K562 (cell line): ENCODE measurements at regions not wholly inside any gene's neighbourhood (a gene's known extent, or its start where the extent isn't known, plus 50 kb on each side); places are given as distances from the start of the nearest gene placed in this dataset.

ENCODE experiments used
- ARID1B ChIP-seq: fragments of 450-650 bp; IDR thresholded peaks from 2 replicates; pipeline ENCODE4 v1.6.1; 2016; ENCODE audit warnings: antibody characterized with exemption, mild to moderate bottlenecking, inconsistent platforms
- DPF2 ChIP-seq: fragments of 450-650 bp; IDR thresholded peaks from 2 replicates; pipeline ENCODE4 v1.6.1; 2016
- FOXJ3 ChIP-seq: sonication (generic); formaldehyde crosslinking; IDR thresholded peaks from 2 replicates; pipeline ENCODE4 v1.4.0; 2020; ENCODE audit warnings: mild to moderate bottlenecking, missing genetic modification reagents
- HLTF ChIP-seq: fragments of 450-650 bp; IDR thresholded peaks from 2 replicates; pipeline ENCODE4 v1.6.1; 2016
- MCM7 ChIP-seq, 2 experiments: fragments of 450-650 bp; IDR thresholded peaks; 2 replicates each; pipeline ENCODE4 v1.6.1; 2016 to 2018
- NCOR1 ChIP-seq: fragments of 450-650 bp; IDR thresholded peaks from 2 replicates; pipeline ENCODE4 v1.6.1; 2016; ENCODE audit warnings: mild to moderate bottlenecking, moderate library complexity
- SMARCA4 ChIP-seq: fragments of 450-650 bp; IDR thresholded peaks from 2 replicates; pipeline ENCODE4 v1.6.1; 2016
- ZNF282 ChIP-seq: sonication (generic); formaldehyde crosslinking; IDR thresholded peaks from 2 replicates; pipeline ENCODE4 v1.8.1; 2023; ENCODE audit warnings: missing genetic modification reagents
- TF ChIP-seq, protein P1 (sequence below): fragments of 450-650 bp; IDR thresholded peaks from 2 replicates; pipeline ENCODE4 v1.6.1; 2018; ENCODE audit not compliant: partially characterized antibody
- TF ChIP-seq, protein P2 (sequence below): fragments of 450-650 bp; formaldehyde crosslinking; IDR thresholded peaks from 2 replicates; pipeline ENCODE4 v1.4.0; 2020; ENCODE audit warnings: mild to moderate bottlenecking, moderate library complexity
- TF ChIP-seq, protein P3 (sequence below): fragments of 450-650 bp; IDR thresholded peaks from 2 replicates; pipeline ENCODE4 v1.6.1; 2016; ENCODE audit warnings: missing biosample characterization, missing genetic modification characterization
- TF ChIP-seq, protein P4 (sequence below), 3 experiments: fragments of 200-800 bp in 1 of 3; sonication (Bioruptor generic) in 1 of 3; sonication (generic) in 1 of 3; formaldehyde crosslinking in 1 of 3; IDR thresholded peaks; 2 replicates each; pipeline versions ENCODE4 v1.6.1 to v1.8.0; 2016 to 2022; ENCODE audit warnings: mild to moderate bottlenecking in 2 of 3, missing compliant biosample characterization in 2 of 3, missing genetic modification characterization in 2 of 3, missing genetic modification reagents in 1 of 3

DNA sequence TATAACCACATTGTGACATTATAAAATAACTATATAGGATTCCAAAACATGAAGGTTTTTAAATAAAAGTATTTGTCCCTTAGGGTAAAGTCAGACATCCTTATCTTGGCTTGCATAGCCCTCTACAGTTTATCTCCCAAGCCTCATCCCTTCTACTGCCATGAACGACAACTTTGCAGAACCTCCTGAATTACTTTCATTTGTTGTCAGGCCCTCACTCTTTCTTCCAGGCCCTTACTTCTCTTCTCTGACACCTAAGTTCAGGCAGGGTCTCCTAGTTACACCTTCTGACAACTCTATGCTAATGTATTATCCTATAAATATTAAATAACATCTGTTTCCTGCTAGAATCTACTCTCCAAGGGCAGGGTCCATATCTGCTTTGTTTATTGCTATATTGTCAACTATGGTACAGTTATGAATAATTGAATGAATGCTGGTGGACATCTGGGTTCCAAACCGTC, 115.7 kb upstream of the MDM1 start (continued):
- TF ChIP-seq, protein P1, sequence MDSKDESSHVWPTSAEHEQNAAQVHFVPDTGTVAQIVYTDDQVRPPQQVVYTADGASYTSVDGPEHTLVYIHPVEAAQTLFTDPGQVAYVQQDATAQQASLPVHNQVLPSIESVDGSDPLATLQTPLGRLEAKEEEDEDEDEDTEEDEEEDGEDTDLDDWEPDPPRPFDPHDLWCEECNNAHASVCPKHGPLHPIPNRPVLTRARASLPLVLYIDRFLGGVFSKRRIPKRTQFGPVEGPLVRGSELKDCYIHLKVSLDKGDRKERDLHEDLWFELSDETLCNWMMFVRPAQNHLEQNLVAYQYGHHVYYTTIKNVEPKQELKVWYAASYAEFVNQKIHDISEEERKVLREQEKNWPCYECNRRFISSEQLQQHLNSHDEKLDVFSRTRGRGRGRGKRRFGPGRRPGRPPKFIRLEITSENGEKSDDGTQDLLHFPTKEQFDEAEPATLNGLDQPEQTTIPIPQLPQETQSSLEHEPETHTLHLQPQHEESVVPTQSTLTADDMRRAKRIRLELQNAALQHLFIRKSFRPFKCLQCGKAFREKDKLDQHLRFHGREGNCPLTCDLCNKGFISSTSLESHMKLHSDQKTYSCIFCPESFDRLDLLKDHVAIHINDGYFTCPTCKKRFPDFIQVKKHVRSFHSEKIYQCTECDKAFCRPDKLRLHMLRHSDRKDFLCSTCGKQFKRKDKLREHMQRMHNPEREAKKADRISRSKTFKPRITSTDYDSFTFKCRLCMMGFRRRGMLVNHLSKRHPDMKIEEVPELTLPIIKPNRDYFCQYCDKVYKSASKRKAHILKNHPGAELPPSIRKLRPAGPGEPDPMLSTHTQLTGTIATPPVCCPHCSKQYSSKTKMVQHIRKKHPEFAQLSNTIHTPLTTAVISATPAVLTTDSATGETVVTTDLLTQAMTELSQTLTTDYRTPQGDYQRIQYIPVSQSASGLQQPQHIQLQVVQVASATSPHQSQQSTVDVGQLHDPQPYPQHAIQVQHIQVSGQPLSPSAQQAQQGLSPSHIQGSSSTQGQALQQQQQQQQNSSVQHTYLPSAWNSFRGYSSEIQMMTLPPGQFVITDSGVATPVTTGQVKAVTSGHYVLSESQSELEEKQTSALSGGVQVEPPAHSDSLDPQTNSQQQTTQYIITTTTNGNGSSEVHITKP: no peak
- TF ChIP-seq, protein P2, sequence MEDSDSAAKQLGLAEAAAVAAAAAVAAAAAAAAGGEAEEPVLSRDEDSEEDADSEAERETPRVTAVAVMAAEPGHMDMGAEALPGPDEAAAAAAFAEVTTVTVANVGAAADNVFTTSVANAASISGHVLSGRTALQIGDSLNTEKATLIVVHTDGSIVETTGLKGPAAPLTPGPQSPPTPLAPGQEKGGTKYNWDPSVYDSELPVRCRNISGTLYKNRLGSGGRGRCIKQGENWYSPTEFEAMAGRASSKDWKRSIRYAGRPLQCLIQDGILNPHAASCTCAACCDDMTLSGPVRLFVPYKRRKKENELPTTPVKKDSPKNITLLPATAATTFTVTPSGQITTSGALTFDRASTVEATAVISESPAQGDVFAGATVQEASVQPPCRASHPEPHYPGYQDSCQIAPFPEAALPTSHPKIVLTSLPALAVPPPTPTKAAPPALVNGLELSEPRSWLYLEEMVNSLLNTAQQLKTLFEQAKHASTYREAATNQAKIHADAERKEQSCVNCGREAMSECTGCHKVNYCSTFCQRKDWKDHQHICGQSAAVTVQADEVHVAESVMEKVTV (CRISPR knock-in tag): 0 out of 2 replicates have a peak, but pooled peaks have one; percentile 15
- TF ChIP-seq DPF2 (peak; percentile 48; the same call in 1 of the 2 replicates), SMARCA4 (0 out of 2 replicates have a peak, but pooled peaks have one; percentile 31), HLTF (no peak), MCM7 (IDR thresholded peaks at IDR 0.05) (no peak), FOXJ3 (CRISPR knock-in tag) (no peak), ARID1B (peak; percentile 61), ZNF282 (no peak), NCOR1 (peak; percentile 20; the same call in 1 of the 2 replicates)
- TF ChIP-seq, protein P3, sequence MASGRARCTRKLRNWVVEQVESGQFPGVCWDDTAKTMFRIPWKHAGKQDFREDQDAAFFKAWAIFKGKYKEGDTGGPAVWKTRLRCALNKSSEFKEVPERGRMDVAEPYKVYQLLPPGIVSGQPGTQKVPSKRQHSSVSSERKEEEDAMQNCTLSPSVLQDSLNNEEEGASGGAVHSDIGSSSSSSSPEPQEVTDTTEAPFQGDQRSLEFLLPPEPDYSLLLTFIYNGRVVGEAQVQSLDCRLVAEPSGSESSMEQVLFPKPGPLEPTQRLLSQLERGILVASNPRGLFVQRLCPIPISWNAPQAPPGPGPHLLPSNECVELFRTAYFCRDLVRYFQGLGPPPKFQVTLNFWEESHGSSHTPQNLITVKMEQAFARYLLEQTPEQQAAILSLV (tag): 0 out of 2 replicates have a peak, but pooled peaks have one; percentile 3
- TF ChIP-seq, protein P4, sequence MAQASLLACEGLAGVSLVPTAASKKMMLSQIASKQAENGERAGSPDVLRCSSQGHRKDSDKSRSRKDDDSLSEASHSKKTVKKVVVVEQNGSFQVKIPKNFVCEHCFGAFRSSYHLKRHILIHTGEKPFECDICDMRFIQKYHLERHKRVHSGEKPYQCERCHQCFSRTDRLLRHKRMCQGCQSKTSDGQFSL (CRISPR knock-in tag; IDR thresholded peaks at IDR 0.05): no peak
- TF ChIP-seq, protein P4 (tag; IDR thresholded peaks at IDR 0.05): no peak
